ENCODE measurements at regions not wholly inside any gene's neighbourhood (a gene's known extent, or its start where the extent isn't known, plus 50 kb on each side); places are given as distances from the start of the nearest gene placed in this dataset.
"Not testable (repeated sequence)": the region's sequence is repeated elsewhere in the genome, so short reads cannot be mapped to it uniquely, and the experiment has no call there.

- no peaks in the 10 kb centered on the region; the same call in 1 of the 2 replicates for H3K9me3 ChIP-seq (replicated peaks)
- no peaks in the 10 kb centered on the region for H3K4me1 ChIP-seq (replicated peaks)
- no peaks in the 10 kb centered on the region for H3K36me3 ChIP-seq
- H3K4me3 ChIP-seq = no peak overlapping the region
- no peak overlapping the region for H3K27ac ChIP-seq
- H3K27me3 ChIP-seq (replicated peaks) = no peaks in the 10 kb centered on the region
- DNase-seq (ENCODE audit: low read depth in 1 of 2, low spot score in 2 of 2) = no peak
Measured at GRCh38 chr6:100322886-100323285, 141.8 kb downstream of the SIM1 start.

DNA sequence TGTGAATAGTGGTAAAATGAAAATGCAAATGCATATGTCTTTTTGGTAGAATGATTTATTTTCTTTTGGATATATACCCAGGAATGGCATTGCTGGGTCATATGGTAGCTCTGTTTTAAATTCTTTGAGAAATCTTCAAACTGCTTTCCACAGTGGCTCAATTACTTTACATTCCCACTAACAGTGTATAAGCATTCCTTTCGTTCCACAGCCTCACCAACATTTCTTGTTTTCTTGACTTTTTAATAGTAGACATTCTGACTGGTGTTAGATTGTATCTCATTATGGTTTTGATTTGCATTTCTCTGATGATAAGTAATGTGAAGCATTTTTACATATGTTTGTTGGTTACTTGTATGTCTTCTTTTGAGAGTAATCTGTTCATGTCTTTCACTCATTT, 144.0 kb downstream of the SIM1 start:
- H3K27ac ChIP-seq = no peak overlapping the region

GRCh38 chr6:100317031-100317430, 147.7 kb downstream of the SIM1 start:
- no peaks in the 10 kb centered on the region for H3K36me3 ChIP-seq
- H3K27me3 ChIP-seq (replicated peaks) = no peaks in the 10 kb centered on the region
- H3K4me3 ChIP-seq = no peak overlapping the region
- no peaks in the 10 kb centered on the region; the same call in 1 of the 2 replicates for H3K9me3 ChIP-seq (replicated peaks)
- peaks cover 1% of the 10 kb centered on the region for H3K4me1 ChIP-seq (replicated peaks)
- H3K27ac ChIP-seq = no peak overlapping the region
- no peak for DNase-seq (ENCODE audit: low read depth in 1 of 2, low spot score in 2 of 2)

More for the DNA sequence above, 144.0 kb downstream of the SIM1 start:
- Histone ChIP-seq H3K4me1 (replicated peaks) (no peaks in the 10 kb centered on the region), H3K4me3 (no peak overlapping the region), H3K27me3 (replicated peaks) (no peaks in the 10 kb centered on the region), H3K9me3 (replicated peaks) (no peaks in the 10 kb centered on the region; the same call in 1 of the 2 replicates), H3K36me3 (no peaks in the 10 kb centered on the region)
- DNase-seq (ENCODE audit: low read depth in 1 of 2, low spot score in 2 of 2) = no peak

DNA sequence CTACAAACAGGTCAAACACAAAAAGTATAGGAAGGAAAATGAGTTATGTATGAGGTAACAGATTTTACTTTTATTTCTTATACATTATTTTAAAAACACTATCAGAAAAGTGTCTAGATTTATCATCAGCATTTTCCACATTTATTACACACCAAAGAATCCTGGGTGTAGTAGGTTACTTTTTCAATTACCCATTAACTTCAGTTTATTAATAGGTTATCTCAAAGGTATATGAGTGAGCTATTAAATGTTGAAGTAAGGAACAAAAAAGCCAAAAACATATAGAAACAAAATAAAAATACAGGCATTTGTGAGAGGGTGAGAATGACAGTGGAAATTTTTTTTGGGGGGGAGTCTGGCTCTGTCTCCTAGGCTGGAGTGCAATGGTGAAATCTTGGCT, 150.5 kb downstream of the SIM1 start:
- no peak overlapping the region for H3K27ac ChIP-seq
- H3K9me3 ChIP-seq (replicated peaks) = no peaks in the 10 kb centered on the region
- H3K4me3 ChIP-seq = no peak overlapping the region
- H3K4me1 ChIP-seq (replicated peaks) = peaks cover 7% of the 10 kb centered on the region
- no peak for DNase-seq (ENCODE audit: low read depth in 1 of 2, low spot score in 2 of 2)
- no peaks in the 10 kb centered on the region for H3K36me3 ChIP-seq
- no peaks in the 10 kb centered on the region for H3K27me3 ChIP-seq (replicated peaks)

- H3K4me3 ChIP-seq = no peak overlapping the region
- H3K27me3 ChIP-seq (replicated peaks) = no peaks in the 10 kb centered on the region
- peaks cover 7% of the 10 kb centered on the region for H3K4me1 ChIP-seq (replicated peaks)
- no peak overlapping the region for H3K27ac ChIP-seq
- DNase-seq (ENCODE audit: low read depth in 1 of 2, low spot score in 2 of 2) = no peak
- H3K9me3 ChIP-seq (replicated peaks) = no peaks in the 10 kb centered on the region
- H3K36me3 ChIP-seq = no peaks in the 10 kb centered on the region
Measured at GRCh38 chr6:100311707-100312251, 152.9 kb downstream of the SIM1 start.

- H3K27me3 ChIP-seq (replicated peaks) = no peaks in the 10 kb centered on the region
- H3K36me3 ChIP-seq = no peaks in the 10 kb centered on the region
- no peaks in the 10 kb centered on the region for H3K9me3 ChIP-seq (replicated peaks)
- no peak overlapping the region for H3K4me3 ChIP-seq
- H3K4me1 ChIP-seq (replicated peaks) = peaks cover 7% of the 10 kb centered on the region
- no peak for DNase-seq (ENCODE audit: low read depth in 1 of 2, low spot score in 2 of 2)
- no peak overlapping the region for H3K27ac ChIP-seq
Measured at GRCh38 chr6:100309174-100309573, 155.5 kb downstream of the SIM1 start.

DNA sequence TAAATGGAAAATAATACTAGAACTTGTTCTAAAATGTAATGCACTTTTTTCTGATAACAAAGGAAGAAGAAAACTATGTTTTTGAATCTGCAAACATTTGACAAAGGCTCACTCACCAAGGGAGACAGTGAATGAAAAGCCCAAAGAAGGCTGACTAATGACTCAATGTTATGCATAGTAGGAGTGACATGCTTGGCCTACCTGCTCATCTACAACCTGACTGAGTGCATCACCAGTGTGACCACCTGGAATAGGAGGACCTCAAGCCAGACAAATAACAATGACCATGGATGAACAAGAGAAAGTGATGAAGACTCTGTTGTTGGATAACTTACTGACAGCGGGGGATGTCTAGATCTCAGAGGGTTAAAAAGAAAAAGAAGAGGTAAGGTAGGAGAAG, 157.2 kb downstream of the SIM1 start:
- Histone ChIP-seq H3K4me1 (replicated peaks) (peaks cover 7% of the 10 kb centered on the region), H3K4me3 (no peak overlapping the region), H3K27me3 (replicated peaks) (no peaks in the 10 kb centered on the region), H3K27ac (no peak overlapping the region), H3K36me3 (no peaks in the 10 kb centered on the region), H3K9me3 (replicated peaks) (no peaks in the 10 kb centered on the region)
- no peak for DNase-seq (ENCODE audit: low read depth in 1 of 2, low spot score in 2 of 2)

DNA sequence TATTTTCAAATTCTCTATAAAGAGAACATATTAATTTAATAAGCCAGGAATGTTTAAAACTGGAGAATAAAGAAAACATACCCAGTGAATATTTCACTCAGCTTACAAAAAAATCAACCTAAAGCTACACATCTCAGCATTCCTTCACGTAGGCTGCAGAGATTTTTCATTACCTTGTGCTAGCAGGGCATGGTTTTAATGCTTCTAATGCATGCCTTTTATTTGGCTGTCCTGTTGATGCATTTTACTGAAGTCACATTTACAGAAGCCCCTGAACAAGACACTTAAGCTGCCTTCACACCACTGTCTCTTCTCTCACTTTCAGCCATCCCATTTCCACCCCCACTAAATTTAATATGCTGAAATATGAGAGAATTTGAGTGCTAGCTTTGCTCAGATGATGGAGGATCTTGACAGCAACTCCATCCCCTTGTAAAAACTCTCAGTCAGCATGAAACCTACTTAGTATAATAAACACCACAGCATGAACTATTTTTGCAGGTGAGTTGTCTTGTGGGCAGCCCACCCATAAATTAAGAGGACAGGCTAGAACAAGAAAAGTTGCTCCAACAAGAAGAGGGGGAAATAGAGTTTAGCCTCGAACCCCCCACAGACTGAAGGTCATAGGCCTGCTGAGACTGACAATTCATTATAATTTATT, 159.4 kb downstream of the SIM1 start:
- H3K27me3 ChIP-seq (replicated peaks) = no peaks in the 10 kb centered on the region
- no peak overlapping the region for H3K4me3 ChIP-seq
- H3K4me1 ChIP-seq (replicated peaks) = peaks cover 7% of the 10 kb centered on the region
- DNase-seq (ENCODE audit: low read depth in 1 of 2, low spot score in 2 of 2) = no peak
- no peaks in the 10 kb centered on the region for H3K36me3 ChIP-seq
- no peaks in the 10 kb centered on the region for H3K9me3 ChIP-seq (replicated peaks)
- no peak overlapping the region for H3K27ac ChIP-seq

DNA sequence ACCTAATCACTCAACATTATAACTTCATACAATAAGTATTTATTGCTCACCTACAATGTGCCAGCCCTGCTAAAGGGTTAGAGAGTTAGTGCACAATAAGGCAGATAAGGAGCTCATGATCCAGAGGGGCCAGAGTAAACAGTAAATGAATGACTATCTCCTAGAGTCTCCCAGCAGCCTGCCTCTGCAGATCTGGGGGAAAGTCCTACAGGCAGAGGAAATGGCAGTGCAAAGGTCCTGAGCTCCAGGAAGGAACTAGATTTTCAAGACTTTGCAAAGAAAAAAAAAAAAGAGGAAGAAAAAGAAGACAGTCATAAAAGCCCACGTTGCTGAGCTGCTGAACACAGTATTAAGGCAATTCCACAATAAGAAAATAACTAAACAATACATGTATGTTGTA, 160.1 kb downstream of the SIM1 start:
- no peak for DNase-seq (ENCODE audit: low read depth in 1 of 2, low spot score in 2 of 2)

DNA sequence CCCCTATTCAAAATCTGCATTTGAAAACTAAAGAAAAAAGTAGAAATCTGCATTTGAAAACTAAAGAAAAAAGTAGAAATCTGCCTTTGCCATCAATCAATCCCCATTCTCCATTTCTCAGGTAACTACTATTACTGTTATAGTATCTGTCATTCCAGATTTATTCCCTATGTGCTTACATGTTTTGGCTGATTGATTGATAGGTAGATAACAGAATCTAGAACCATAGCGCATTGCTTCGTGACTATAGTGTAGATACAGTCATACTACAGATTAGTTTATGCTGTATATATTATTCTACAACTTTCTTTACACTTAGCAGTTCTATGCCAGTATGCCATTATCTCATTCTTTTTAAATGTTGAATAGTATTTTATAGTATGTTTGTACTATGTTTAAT, 163.0 kb downstream of the SIM1 start:
- no peaks in the 10 kb centered on the region for H3K9me3 ChIP-seq (replicated peaks)
- no peak overlapping the region for H3K27ac ChIP-seq
- peaks cover 30% of the 10 kb centered on the region for H3K4me1 ChIP-seq (replicated peaks)
- no peak overlapping the region for H3K4me3 ChIP-seq
- H3K27me3 ChIP-seq (replicated peaks) = no peaks in the 10 kb centered on the region
- DNase-seq (ENCODE audit: low read depth in 1 of 2, low spot score in 2 of 2) = no peak
- no peaks in the 10 kb centered on the region for H3K36me3 ChIP-seq

More for the DNA sequence above, 160.1 kb downstream of the SIM1 start:
- no peak overlapping the region for H3K4me3 ChIP-seq
- H3K27me3 ChIP-seq (replicated peaks) = no peaks in the 10 kb centered on the region
- H3K4me1 ChIP-seq (replicated peaks) = peaks cover 15% of the 10 kb centered on the region
- no peaks in the 10 kb centered on the region for H3K9me3 ChIP-seq (replicated peaks)
- no peak overlapping the region for H3K27ac ChIP-seq
- no peaks in the 10 kb centered on the region for H3K36me3 ChIP-seq

GRCh38 chr6:100300221-100300736, 164.4 kb downstream of the SIM1 start:
- H3K9me3 ChIP-seq (replicated peaks) = no peaks in the 10 kb centered on the region
- H3K36me3 ChIP-seq = no peaks in the 10 kb centered on the region
- no peaks in the 10 kb centered on the region for H3K27me3 ChIP-seq (replicated peaks)
- H3K4me3 ChIP-seq = no peak overlapping the region
- DNase-seq (ENCODE audit: low read depth in 1 of 2, low spot score in 2 of 2) = peak; percentile 81 to 91
- H3K4me1 ChIP-seq (replicated peaks) = peaks cover 40% of the 10 kb centered on the region
- peak overlapping the region; percentile 93 for H3K27ac ChIP-seq

GRCh38 chr6:100296810-100297544, 167.7 kb downstream of the SIM1 start:
- no peaks in the 10 kb centered on the region for H3K36me3 ChIP-seq
- H3K27ac ChIP-seq = peak overlapping the region; percentile 81
- H3K9me3 ChIP-seq (replicated peaks) = no peaks in the 10 kb centered on the region
- no peaks in the 10 kb centered on the region for H3K27me3 ChIP-seq (replicated peaks)
- DNase-seq (ENCODE audit: low read depth in 1 of 2, low spot score in 2 of 2) = peak in 1 of 2 experiments; percentile 86
- peaks cover 64% of the 10 kb centered on the region for H3K4me1 ChIP-seq (replicated peaks)
- H3K4me3 ChIP-seq = no peak overlapping the region

- not testable (repeated sequence) for H3K27ac ChIP-seq
- H3K4me1 ChIP-seq (replicated peaks) = peaks cover 55% of the 10 kb centered on the region
Measured at GRCh38 chr6:100295172-100295571, 169.5 kb downstream of the SIM1 start.

DNA sequence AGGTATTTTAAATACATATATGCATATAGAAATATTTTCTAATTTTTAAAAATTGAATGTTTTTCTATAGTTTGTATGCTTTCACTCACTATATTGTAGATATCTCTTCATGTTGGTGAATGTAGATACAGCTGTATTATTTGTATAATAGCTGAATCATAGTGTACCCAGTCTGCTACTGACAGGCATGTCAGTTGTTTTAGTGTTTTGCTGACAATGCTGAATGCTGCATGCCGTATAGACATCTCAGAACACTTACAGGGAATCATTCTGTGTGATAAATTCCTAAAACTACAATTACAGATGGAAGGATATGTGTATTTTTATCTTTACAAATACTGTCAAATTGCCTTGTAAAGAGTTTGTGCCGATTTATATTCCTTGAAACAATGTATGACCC, 175.4 kb downstream of the SIM1 start:
- peaks cover 24% of the 10 kb centered on the region for H3K4me1 ChIP-seq (replicated peaks)
- no peak overlapping the region for H3K4me3 ChIP-seq
- H3K9me3 ChIP-seq (replicated peaks) = no peaks in the 10 kb centered on the region
- no peaks in the 10 kb centered on the region for H3K36me3 ChIP-seq
- DNase-seq (ENCODE audit: low read depth in 1 of 2, low spot score in 2 of 2) = no peak
- H3K27me3 ChIP-seq (replicated peaks) = no peaks in the 10 kb centered on the region
- no peak overlapping the region for H3K27ac ChIP-seq

More at GRCh38 chr6:100295172-100295571, 169.5 kb downstream of the SIM1 start:
- H3K27me3 ChIP-seq (replicated peaks); H3K9me3 ChIP-seq (replicated peaks); H3K4me3 ChIP-seq; H3K36me3 ChIP-seq; DNase-seq (ENCODE audit: low read depth in 1 of 2, low spot score in 2 of 2): not testable (repeated sequence)
